Mesothelial cell of epicardium (in vitro differentiated cells): ENCODE measurements at regions not wholly inside any gene's neighbourhood (a gene's known extent, or its start where the extent isn't known, plus 50 kb on each side); places are given as distances from the start of the nearest gene placed in this dataset.

Experiments
- DNase-seq, 2 experiments: peaks; one replicate each; pipeline ENCODE4 v3.0.0; 2021; ENCODE audit warnings: low spot score in 2 of 2; ENCODE audit not compliant: unreplicated experiment in 2 of 2
- H3K27ac Mint-ChIP-seq: 2 replicates; pipeline ENCODE4 v1.8.0; 2021; ENCODE audit warnings: mixed read lengths
- H3K27me3 Mint-ChIP-seq: 2 replicates; pipeline ENCODE4 v1.8.0; 2021; ENCODE audit warnings: low read depth, mixed read lengths
- H3K36me3 Mint-ChIP-seq: 2 replicates; pipeline ENCODE4 v1.8.0; 2021; ENCODE audit warnings: mixed read lengths
- H3K4me1 Mint-ChIP-seq: 2 replicates; pipeline ENCODE4 v1.8.0; 2021; ENCODE audit warnings: mixed read lengths
- H3K4me3 Mint-ChIP-seq: 2 replicates; pipeline ENCODE4 v1.8.0; 2021; ENCODE audit warnings: mild to moderate bottlenecking, moderate library complexity, mixed read lengths
- H3K9me3 Mint-ChIP-seq: 2 replicates; pipeline ENCODE4 v1.8.0; 2021; ENCODE audit warnings: mixed read lengths
- CTCF ChIP-seq: fragments of 200-600 bp; sonication (generic); IDR thresholded peaks from one replicate; pipeline ENCODE4 v1.5.0; 2021; ENCODE audit warnings: antibody characterized with exemption; ENCODE audit not compliant: unreplicated experiment

GRCh38 chr11:37687130-37687529 is 1089.1 kb upstream of the RAG2 start:
- H3K27me3 Mint-ChIP-seq, result no peaks in the 10 kb centered on the region
- H3K4me3 Mint-ChIP-seq, result no peak overlapping the region
- TF ChIP-seq CTCF, result no peak
- H3K4me1 Mint-ChIP-seq, result no peaks in the 10 kb centered on the region
- no peak overlapping the region for H3K27ac Mint-ChIP-seq
- H3K36me3 Mint-ChIP-seq, result no peaks in the 10 kb centered on the region
- no peak for DNase-seq
- H3K9me3 Mint-ChIP-seq, result peaks cover 24% of the 10 kb centered on the region

- no peak for TF ChIP-seq CTCF
- Mint-ChIP-seq H3K36me3 (no peaks in the 10 kb centered on the region), H3K27me3 (no peaks in the 10 kb centered on the region), H3K9me3 (peaks cover 7% of the 10 kb centered on the region), H3K4me3 (no peak overlapping the region), H3K4me1 (no peaks in the 10 kb centered on the region), H3K27ac (no peak overlapping the region)
- DNase-seq, result no peak
Observed at GRCh38 chr11:37671321-37671720, 1073.3 kb upstream of the RAG2 start.

GRCh38 chr11:37666960-37667359 is 1068.9 kb upstream of the RAG2 start:
- DNase-seq, result no peak
- H3K4me3 Mint-ChIP-seq, result no peak overlapping the region
- no peaks in the 10 kb centered on the region for H3K27me3 Mint-ChIP-seq
- no peak for TF ChIP-seq CTCF
- no peaks in the 10 kb centered on the region for H3K36me3 Mint-ChIP-seq
- H3K9me3 Mint-ChIP-seq, result peaks cover 3% of the 10 kb centered on the region
- H3K27ac Mint-ChIP-seq, result no peak overlapping the region
- no peaks in the 10 kb centered on the region for H3K4me1 Mint-ChIP-seq

- no peak for DNase-seq
- Mint-ChIP-seq H3K36me3 (peaks cover 4% of the 10 kb centered on the region), H3K4me3 (no peak overlapping the region), H3K27ac (no peak overlapping the region), H3K27me3 (no peaks in the 10 kb centered on the region), H3K9me3 (peaks cover 8% of the 10 kb centered on the region), H3K4me1 (no peaks in the 10 kb centered on the region)
- no peak for TF ChIP-seq CTCF
Observed at GRCh38 chr11:37657645-37658044, 1059.6 kb upstream of the RAG2 start.

GRCh38 chr11:37647767-37648166 is 1049.7 kb upstream of the RAG2 start:
- H3K27me3 Mint-ChIP-seq, result no peaks in the 10 kb centered on the region
- no peak overlapping the region for H3K27ac Mint-ChIP-seq
- H3K4me1 Mint-ChIP-seq, result peaks cover 7% of the 10 kb centered on the region
- peaks cover 13% of the 10 kb centered on the region for H3K9me3 Mint-ChIP-seq
- DNase-seq, result no peak
- TF ChIP-seq CTCF, result no peak
- H3K36me3 Mint-ChIP-seq, result no peaks in the 10 kb centered on the region
- no peak overlapping the region for H3K4me3 Mint-ChIP-seq

- no peak for TF ChIP-seq CTCF
- Mint-ChIP-seq H3K27me3 (no peaks in the 10 kb centered on the region), H3K4me1 (peaks cover 6% of the 10 kb centered on the region), H3K36me3 (no peaks in the 10 kb centered on the region), H3K27ac (no peak overlapping the region), H3K4me3 (no peak overlapping the region), H3K9me3 (peaks cover 23% of the 10 kb centered on the region)
- no peak for DNase-seq
Observed at GRCh38 chr11:37643968-37644367, 1045.9 kb upstream of the RAG2 start.
